GM12891 (cell line): ENCODE measurements at regions not wholly inside any gene's neighbourhood (a gene's known extent, or its start where the extent isn't known, plus 50 kb on each side); places are given as distances from the start of the nearest gene placed in this dataset.
"Not testable (repeated sequence)": the region's sequence is repeated elsewhere in the genome, so short reads cannot be mapped to it uniquely, and the experiment has no call there.

ENCODE experiments used
- POLR2A ChIP-seq: IDR thresholded peaks from 2 replicates; pipeline ENCODE4 v1.6.1; 2011; ENCODE audit warnings: low read depth, low read length, control low read depth
- POLR2AphosphoS5 ChIP-seq: IDR thresholded peaks from 2 replicates; pipeline ENCODE4 v1.6.1; 2011; ENCODE audit warnings: low read depth, low read length, control low read depth
- TAF1 ChIP-seq: IDR thresholded peaks from 2 replicates; pipeline ENCODE4 v1.6.1; 2011; ENCODE audit warnings: low read depth, low read length, control low read depth

GRCh38 chr4:189236321-189236720 lies 704.4 kb upstream of the FRG1 start:
- not testable (repeated sequence) for TF ChIP-seq POLR2A, TAF1, POLR2AphosphoS5
